ENCODE measurements at regions not wholly inside any gene's neighbourhood (a gene's known extent, or its start where the extent isn't known, plus 50 kb on each side); places are given as distances from the start of the nearest gene placed in this dataset.

DNA sequence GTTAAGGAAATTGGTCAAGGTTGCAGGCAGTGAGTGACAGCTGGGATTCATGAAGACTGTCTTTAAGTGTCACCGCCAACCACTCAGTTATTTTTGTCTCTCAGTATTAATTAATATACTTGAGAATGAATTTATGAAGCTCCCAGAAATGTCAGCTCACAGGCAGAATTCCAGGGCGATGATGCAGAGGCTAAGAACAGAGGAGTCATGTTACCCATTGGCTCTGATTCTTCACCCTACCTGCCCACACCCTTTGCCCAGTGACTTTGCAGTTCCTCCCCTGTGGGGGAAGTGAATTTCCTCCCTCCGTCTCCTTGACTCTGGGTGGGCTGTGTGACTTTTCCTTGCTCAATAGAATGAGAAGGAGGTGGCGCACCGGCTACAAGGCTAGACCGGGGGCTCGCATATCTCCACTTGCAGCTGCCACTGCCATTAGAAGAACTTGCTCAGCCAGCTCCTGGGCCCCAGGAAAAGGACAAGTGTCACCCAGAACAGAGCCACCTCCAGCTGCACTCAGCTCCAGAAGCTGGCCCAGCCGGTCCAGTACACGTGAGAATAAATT, 157.1 kb upstream of the PRKCQ start:
- TF ChIP-seq, protein P1, sequence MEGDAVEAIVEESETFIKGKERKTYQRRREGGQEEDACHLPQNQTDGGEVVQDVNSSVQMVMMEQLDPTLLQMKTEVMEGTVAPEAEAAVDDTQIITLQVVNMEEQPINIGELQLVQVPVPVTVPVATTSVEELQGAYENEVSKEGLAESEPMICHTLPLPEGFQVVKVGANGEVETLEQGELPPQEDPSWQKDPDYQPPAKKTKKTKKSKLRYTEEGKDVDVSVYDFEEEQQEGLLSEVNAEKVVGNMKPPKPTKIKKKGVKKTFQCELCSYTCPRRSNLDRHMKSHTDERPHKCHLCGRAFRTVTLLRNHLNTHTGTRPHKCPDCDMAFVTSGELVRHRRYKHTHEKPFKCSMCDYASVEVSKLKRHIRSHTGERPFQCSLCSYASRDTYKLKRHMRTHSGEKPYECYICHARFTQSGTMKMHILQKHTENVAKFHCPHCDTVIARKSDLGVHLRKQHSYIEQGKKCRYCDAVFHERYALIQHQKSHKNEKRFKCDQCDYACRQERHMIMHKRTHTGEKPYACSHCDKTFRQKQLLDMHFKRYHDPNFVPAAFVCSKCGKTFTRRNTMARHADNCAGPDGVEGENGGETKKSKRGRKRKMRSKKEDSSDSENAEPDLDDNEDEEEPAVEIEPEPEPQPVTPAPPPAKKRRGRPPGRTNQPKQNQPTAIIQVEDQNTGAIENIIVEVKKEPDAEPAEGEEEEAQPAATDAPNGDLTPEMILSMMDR (tag by site-specific recombination; IDR thresholded peaks at IDR 0.05), result no peak
- TF ChIP-seq ZNF707 (tag by site-specific recombination; IDR thresholded peaks at IDR 0.05) (no peak), IKZF3 (tag by site-specific recombination; IDR thresholded peaks at IDR 0.05) (no peak), SALL2 (tag by site-specific recombination; IDR thresholded peaks at IDR 0.05; ENCODE audit: borderline replicate concordance) (no peak), ZBTB1 (tag by site-specific recombination; IDR thresholded peaks at IDR 0.05) (no peak), ZNF174 (tag by site-specific recombination; IDR thresholded peaks at IDR 0.05) (no peak), ZNF654 (tag by site-specific recombination; IDR thresholded peaks at IDR 0.05; ENCODE audit: low read depth) (no peak), ZNF133 (tag by site-specific recombination; IDR thresholded peaks at IDR 0.05) (no peak)
- TF ChIP-seq, protein P2, sequence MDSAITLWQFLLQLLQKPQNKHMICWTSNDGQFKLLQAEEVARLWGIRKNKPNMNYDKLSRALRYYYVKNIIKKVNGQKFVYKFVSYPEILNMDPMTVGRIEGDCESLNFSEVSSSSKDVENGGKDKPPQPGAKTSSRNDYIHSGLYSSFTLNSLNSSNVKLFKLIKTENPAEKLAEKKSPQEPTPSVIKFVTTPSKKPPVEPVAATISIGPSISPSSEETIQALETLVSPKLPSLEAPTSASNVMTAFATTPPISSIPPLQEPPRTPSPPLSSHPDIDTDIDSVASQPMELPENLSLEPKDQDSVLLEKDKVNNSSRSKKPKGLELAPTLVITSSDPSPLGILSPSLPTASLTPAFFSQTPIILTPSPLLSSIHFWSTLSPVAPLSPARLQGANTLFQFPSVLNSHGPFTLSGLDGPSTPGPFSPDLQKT (IDR thresholded peaks at IDR 0.05; ENCODE audit: borderline replicate concordance, low read depth, low read length), result no peak
- TF ChIP-seq, protein P3, sequence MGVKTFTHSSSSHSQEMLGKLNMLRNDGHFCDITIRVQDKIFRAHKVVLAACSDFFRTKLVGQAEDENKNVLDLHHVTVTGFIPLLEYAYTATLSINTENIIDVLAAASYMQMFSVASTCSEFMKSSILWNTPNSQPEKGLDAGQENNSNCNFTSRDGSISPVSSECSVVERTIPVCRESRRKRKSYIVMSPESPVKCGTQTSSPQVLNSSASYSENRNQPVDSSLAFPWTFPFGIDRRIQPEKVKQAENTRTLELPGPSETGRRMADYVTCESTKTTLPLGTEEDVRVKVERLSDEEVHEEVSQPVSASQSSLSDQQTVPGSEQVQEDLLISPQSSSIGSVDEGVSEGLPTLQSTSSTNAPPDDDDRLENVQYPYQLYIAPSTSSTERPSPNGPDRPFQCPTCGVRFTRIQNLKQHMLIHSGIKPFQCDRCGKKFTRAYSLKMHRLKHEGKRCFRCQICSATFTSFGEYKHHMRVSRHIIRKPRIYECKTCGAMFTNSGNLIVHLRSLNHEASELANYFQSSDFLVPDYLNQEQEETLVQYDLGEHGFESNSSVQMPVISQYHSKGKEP (tag by site-specific recombination; IDR thresholded peaks at IDR 0.05), result no peak

Data from HEK293 (cell line).